Astrocyte (in vitro differentiated cells and primary cell): ENCODE measurements at regions not wholly inside any gene's neighbourhood (a gene's known extent, or its start where the extent isn't known, plus 50 kb on each side); places are given as distances from the start of the nearest gene placed in this dataset.

Source experiments
- EZH2 ChIP-seq: IDR thresholded peaks from 2 replicates; pipeline ENCODE4 v1.6.1; 2012; ENCODE audit warnings: mild to moderate bottlenecking, low read length, inconsistent platforms; ENCODE audit not compliant: insufficient read depth
- TF ChIP-seq, protein P1 (sequence below): IDR thresholded peaks from 2 replicates; pipeline ENCODE4 v1.5.1; 2011; ENCODE audit warnings: low read depth, mild to moderate bottlenecking, inconsistent platforms, low read length, moderate library complexity; ENCODE audit not compliant: insufficient read depth

DNA sequence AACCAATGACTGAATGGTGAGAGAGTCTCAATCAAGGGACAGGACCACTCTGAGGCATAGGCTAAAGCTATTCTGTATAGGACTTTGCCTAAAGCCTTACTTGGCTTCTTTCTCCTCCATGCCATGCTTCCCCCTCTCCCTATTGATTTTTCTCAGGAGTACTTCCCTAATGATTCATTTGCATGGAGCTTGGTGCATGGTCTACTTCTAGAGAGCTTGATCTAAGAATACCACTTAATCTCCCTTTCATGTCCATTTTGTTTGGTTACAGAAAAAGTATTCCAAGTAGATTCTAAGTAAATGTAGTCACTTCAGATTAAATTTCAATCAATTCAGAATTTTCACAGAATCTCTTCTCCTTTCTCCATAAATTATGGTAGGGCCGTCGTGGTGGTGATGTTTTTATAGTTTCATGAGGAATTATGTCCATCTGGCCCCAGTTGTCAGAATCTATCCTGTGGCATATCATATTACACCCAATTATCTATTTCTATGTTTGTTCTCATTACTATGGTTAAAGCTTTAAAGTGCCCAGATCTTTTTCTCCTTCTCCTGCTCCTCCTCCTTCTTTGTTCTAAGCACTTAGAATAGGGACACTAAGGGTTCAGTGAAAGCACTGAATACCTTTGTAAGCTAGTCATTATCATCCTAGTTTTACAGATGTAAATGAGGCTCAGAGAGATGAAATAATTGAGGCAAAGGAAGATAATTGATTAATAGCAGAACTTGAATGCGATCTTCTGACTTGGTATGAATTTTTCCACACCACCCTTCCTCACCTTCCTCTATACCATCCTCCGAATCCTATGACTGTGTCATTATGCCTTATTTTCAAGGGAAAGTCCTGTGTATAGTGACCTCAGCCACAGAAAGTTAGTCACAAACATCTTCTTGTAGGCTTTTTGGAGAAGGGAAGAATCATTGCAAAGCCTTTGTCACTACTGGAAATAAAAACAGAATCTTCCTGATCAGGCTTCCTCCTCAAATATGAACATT, 85.6 kb upstream of the ZRANB2 start:
- TF ChIP-seq, protein P1, sequence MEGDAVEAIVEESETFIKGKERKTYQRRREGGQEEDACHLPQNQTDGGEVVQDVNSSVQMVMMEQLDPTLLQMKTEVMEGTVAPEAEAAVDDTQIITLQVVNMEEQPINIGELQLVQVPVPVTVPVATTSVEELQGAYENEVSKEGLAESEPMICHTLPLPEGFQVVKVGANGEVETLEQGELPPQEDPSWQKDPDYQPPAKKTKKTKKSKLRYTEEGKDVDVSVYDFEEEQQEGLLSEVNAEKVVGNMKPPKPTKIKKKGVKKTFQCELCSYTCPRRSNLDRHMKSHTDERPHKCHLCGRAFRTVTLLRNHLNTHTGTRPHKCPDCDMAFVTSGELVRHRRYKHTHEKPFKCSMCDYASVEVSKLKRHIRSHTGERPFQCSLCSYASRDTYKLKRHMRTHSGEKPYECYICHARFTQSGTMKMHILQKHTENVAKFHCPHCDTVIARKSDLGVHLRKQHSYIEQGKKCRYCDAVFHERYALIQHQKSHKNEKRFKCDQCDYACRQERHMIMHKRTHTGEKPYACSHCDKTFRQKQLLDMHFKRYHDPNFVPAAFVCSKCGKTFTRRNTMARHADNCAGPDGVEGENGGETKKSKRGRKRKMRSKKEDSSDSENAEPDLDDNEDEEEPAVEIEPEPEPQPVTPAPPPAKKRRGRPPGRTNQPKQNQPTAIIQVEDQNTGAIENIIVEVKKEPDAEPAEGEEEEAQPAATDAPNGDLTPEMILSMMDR: no peak
- TF ChIP-seq EZH2: no peak
